DOHH2 (cell line): ENCODE measurements at regions not wholly inside any gene's neighbourhood (a gene's known extent, or its start where the extent isn't known, plus 50 kb on each side); places are given as distances from the start of the nearest gene placed in this dataset.

Source experiments
- H3F3A ChIP-seq: fragments of 200-600 bp; sonication (generic), shearing (Covaris generic); 2 replicates; pipeline ENCODE4 v1.6.0; 2016; ENCODE audit warnings: antibody characterized with exemption, mild to moderate bottlenecking; ENCODE audit not compliant: control insufficient read depth, insufficient read depth
- H3K27ac ChIP-seq: fragments of 200-600 bp; sonication (generic); 2 replicates; pipeline ENCODE4 v1.5.1; 2014; ENCODE audit warnings: low read depth, mild to moderate bottlenecking, low read length, moderate library complexity
- H3K27me3 ChIP-seq: fragments of 200-600 bp; sonication (generic); 2 replicates; pipeline ENCODE4 v1.6.1; 2014; ENCODE audit warnings: mild to moderate bottlenecking, low read length, mixed read lengths; ENCODE audit not compliant: control insufficient read depth
- H3K36me3 ChIP-seq: fragments of 200-600 bp; sonication (generic); 2 replicates; pipeline ENCODE4 v1.6.1; 2014; ENCODE audit warnings: mild to moderate bottlenecking, low read length, moderate library complexity, mixed read lengths; ENCODE audit not compliant: control insufficient read depth
- H3K4me1 ChIP-seq: fragments of 200-600 bp; sonication (generic); 2 replicates; pipeline ENCODE4 v1.6.1; 2014; ENCODE audit warnings: mild to moderate bottlenecking, low read length, mixed read lengths; ENCODE audit not compliant: control insufficient read depth
- H3K4me2 ChIP-seq: fragments of 200-600 bp; sonication (generic); 2 replicates; pipeline ENCODE4 v1.6.0; 2014; ENCODE audit warnings: mild to moderate bottlenecking, low read length, moderate library complexity
- H3K4me3 ChIP-seq: fragments of 200-600 bp; sonication (generic); 2 replicates; pipeline ENCODE4 v1.5.1; 2014; ENCODE audit warnings: mild to moderate bottlenecking, low read length, mixed read lengths
- H3K79me2 ChIP-seq: fragments of 200-600 bp; sonication (generic); 2 replicates; pipeline ENCODE4 v1.6.1; 2014; ENCODE audit warnings: mild to moderate bottlenecking, low read length, mixed read lengths; ENCODE audit not compliant: control insufficient read depth
- H3K9me2 ChIP-seq: fragments of 200-600 bp; sonication (generic); replicated peaks from 2 replicates; pipeline ENCODE4 v1.6.1; 2014; ENCODE audit warnings: mild to moderate bottlenecking, low read length, mixed read lengths; ENCODE audit not compliant: control insufficient read depth
- H3K9me3 ChIP-seq: fragments of 200-600 bp; sonication (generic); 2 replicates; pipeline ENCODE4 v1.6.1; 2014; ENCODE audit warnings: antibody characterized with exemption, low read length, mixed read lengths; ENCODE audit not compliant: control insufficient read depth, insufficient read depth
- H4K20me1 ChIP-seq: fragments of 200-600 bp; sonication (generic); 2 replicates; pipeline ENCODE4 v1.6.0; 2014; ENCODE audit warnings: low read depth, mild to moderate bottlenecking, antibody characterized with exemption, low read length, moderate library complexity; ENCODE audit not compliant: control insufficient read depth, insufficient read depth
- EZH2phosphoT487 ChIP-seq: fragments of 200-600 bp; sonication (generic); IDR thresholded peaks from 2 replicates; pipeline ENCODE4 v1.6.1; 2017; ENCODE audit warnings: borderline replicate concordance, mild to moderate bottlenecking, antibody characterized with exemption, low read length, moderate library complexity, mixed read lengths
- TF ChIP-seq, protein P1 (sequence below): fragments of 200-600 bp; sonication (generic); IDR thresholded peaks from one replicate; pipeline ENCODE4 v1.5.1; 2014; ENCODE audit warnings: antibody characterized with exemption, mild to moderate bottlenecking, low read depth, low read length; ENCODE audit not compliant: poor library complexity, severe bottlenecking

DNA sequence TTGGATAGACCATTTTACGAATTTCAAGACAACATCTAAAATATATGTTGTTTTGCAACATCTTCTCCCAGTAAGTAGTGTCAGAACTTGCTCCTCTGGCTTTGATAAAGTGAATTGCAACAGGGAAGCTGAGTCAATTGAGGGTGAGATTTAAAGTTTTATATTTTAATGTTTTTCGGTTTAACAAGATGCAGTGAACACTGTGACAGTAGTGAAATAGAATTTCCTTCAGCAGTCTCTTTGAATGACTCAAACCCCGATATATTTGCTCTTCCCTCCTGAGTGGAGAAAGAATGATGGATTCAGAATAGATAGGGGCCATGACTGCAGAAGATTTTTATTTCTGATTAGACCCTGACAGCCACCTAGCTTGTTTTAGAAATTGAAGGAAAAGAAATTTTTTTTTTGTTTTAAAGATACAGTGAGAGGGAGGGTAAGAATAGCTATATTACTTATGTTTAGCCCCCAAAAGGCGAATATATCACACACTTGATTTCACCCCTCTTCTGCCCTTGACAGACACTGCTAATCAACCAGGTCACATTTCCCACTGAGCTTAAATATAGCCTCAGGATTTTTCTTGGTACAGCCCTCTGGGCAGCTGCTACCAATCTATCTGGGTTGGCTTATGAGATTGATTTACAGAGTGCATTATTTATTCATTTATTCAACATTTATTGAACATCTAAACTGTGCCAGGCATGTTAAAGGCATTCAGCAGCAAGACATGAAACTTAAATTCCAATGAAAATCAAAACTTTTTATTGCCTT lies 183.3 kb upstream of the ADAMTS9 start:
- no peak for TF ChIP-seq EZH2phosphoT487
- TF ChIP-seq, protein P1, sequence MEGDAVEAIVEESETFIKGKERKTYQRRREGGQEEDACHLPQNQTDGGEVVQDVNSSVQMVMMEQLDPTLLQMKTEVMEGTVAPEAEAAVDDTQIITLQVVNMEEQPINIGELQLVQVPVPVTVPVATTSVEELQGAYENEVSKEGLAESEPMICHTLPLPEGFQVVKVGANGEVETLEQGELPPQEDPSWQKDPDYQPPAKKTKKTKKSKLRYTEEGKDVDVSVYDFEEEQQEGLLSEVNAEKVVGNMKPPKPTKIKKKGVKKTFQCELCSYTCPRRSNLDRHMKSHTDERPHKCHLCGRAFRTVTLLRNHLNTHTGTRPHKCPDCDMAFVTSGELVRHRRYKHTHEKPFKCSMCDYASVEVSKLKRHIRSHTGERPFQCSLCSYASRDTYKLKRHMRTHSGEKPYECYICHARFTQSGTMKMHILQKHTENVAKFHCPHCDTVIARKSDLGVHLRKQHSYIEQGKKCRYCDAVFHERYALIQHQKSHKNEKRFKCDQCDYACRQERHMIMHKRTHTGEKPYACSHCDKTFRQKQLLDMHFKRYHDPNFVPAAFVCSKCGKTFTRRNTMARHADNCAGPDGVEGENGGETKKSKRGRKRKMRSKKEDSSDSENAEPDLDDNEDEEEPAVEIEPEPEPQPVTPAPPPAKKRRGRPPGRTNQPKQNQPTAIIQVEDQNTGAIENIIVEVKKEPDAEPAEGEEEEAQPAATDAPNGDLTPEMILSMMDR: no peak
- Histone ChIP-seq H3K4me1 (no peaks in the 10 kb centered on the region), H3F3A (no peaks in the 10 kb centered on the region), H3K79me2 (no peaks in the 10 kb centered on the region), H3K36me3 (no peaks in the 10 kb centered on the region), H3K4me2 (no peak overlapping the region), H4K20me1 (no peaks in the 10 kb centered on the region), H3K27ac (no peak overlapping the region), H3K4me3 (no peak overlapping the region), H3K9me2 (no peaks in the 10 kb centered on the region), H3K9me3 (no peaks in the 10 kb centered on the region), H3K27me3 (no peaks in the 10 kb centered on the region)

DNA sequence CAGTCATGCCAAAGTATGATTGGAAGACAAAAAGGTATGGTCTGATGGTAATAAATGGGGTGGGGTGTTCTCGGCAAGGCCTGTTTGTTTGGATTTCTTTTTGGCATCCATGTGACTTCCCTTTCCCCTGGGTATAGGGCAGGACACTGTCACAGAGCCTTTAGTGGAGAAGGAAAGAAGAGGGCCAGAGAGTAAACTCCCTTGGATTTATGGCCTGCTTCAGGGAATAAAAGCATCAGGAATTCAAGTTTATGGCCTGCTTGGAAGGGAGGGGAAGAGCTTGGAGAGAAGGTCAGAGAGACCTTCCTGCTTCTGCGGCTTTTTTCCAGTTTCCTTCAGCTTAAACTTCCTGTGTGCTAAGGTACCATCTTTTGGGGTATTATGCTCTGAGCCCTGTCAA lies 179.4 kb upstream of the ADAMTS9 start:
- no peaks in the 10 kb centered on the region for H3K4me1 ChIP-seq
- H3K9me3 ChIP-seq: no peaks in the 10 kb centered on the region
- H3K27ac ChIP-seq: no peak overlapping the region
- H3K36me3 ChIP-seq: no peaks in the 10 kb centered on the region
- no peak overlapping the region for H3K4me3 ChIP-seq
- TF ChIP-seq, protein P1: no peak
- TF ChIP-seq EZH2phosphoT487: no peak
- H3K4me2 ChIP-seq: no peak overlapping the region
- no peaks in the 10 kb centered on the region for H3K27me3 ChIP-seq
- no peaks in the 10 kb centered on the region for H3K9me2 ChIP-seq
- H3K79me2 ChIP-seq: no peaks in the 10 kb centered on the region
- H3F3A ChIP-seq: no peaks in the 10 kb centered on the region
- no peaks in the 10 kb centered on the region for H4K20me1 ChIP-seq

DNA sequence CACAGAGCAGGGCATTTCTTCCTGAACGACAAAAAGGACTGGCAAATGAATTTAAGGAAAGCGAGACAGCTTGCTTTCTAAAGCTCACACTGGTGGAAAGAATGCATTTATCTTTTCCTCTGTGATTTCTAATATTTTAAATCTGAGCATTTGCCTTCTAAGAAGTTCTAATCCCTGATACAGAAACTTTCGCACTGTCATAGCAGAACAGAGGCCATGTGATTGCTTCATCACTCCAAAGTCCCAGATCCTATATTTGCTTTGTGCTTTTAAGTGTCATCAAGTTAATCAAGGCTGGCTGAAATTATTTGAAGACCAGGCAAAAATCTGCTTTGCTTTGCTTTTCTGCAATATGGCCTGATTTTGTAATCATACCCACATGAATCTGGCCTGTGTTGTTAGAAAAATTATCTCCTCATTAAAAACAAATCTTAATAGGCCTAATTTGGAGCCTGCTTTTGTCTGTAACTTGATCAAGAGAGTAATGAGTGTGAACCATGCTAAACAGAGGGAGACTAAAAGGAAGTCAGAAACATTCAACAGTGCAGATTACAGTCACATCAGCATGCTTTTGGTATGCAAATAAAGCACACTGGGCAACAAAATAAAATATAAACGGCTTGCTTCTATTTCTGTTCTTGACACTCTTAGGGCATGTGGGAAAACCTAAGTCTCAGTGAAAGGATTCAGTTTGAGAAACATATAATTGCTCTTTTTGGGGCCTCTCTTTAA lies 178.2 kb upstream of the ADAMTS9 start:
- Histone ChIP-seq H3K27me3 (no peaks in the 10 kb centered on the region), H3F3A (no peaks in the 10 kb centered on the region), H3K27ac (no peak overlapping the region), H3K9me2 (no peaks in the 10 kb centered on the region), H4K20me1 (no peaks in the 10 kb centered on the region), H3K79me2 (no peaks in the 10 kb centered on the region), H3K9me3 (no peaks in the 10 kb centered on the region), H3K4me1 (no peaks in the 10 kb centered on the region), H3K4me3 (no peak overlapping the region), H3K36me3 (no peaks in the 10 kb centered on the region), H3K4me2 (no peak overlapping the region)
- TF ChIP-seq, protein P1: no peak
- no peak for TF ChIP-seq EZH2phosphoT487
